OCI-M2 (cell line): ENCODE measurements at regions not wholly inside any gene's neighbourhood (a gene's known extent, or its start where the extent isn't known, plus 50 kb on each side); places are given as distances from the start of the nearest gene placed in this dataset.

Experiments used
- DNase-seq: peaks from one replicate; lab custom pipeline; 2025; ENCODE audit not compliant: unreplicated experiment; lab: John Stamatoyannopoulos, UW

DNA sequence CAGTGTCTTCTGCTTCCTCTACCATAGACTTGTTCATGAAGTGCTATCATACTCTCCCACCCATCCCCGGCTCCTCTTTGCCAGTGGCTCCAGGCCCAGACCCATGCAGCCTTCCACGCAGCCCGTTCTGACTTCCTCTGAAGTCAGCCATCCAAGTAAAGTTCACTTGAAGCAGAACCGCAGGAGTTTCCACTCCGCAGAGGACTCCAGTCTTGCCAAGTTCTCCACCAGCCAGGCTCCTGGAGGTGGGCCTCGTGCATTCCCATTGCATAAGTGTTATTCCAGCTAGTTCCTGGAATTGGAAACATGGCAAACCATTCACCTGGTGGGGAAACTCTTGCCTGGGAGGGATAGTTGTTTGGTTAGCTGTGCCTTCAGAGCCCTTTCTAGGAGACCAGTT, 185.1 kb downstream of the PLPP3 start:
- no peak for DNase-seq

DNA sequence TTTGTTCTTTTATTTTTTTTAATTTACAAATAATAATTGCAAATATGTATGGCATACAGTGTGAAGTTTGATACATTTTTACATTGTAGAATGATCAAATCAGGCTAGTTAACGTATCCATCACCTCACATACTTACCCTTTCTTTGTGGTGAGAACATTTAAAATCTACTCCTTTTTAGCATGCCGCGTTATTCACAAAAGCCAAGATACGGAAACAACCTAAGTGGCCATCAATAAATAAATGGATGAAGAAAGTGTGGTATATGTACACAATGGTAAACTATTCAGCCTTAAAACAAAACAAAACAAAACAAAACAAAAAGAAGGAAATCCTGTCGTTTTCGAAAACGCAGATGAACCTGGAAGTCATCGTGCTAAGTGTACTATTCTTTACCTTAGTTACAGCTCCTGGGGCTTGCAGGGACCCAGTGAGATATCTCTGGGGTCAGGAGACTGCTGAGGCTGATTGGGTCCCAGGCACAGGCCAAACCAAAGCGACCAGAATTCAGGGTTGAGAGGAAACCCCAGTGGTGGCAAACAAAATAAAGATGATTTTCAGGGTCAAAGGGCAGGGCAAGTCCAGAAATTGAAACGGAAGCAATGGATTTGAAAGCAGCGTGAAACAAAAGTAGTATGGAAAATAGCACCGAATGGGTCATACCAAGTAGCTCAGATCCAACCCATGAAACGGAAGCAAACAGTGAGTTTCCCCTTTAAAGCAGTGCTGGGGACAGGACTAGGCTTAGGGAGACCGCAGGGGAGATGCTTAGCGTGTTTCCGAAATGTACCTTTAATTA, 188.2 kb downstream of the PLPP3 start:
- no peak for DNase-seq

DNA sequence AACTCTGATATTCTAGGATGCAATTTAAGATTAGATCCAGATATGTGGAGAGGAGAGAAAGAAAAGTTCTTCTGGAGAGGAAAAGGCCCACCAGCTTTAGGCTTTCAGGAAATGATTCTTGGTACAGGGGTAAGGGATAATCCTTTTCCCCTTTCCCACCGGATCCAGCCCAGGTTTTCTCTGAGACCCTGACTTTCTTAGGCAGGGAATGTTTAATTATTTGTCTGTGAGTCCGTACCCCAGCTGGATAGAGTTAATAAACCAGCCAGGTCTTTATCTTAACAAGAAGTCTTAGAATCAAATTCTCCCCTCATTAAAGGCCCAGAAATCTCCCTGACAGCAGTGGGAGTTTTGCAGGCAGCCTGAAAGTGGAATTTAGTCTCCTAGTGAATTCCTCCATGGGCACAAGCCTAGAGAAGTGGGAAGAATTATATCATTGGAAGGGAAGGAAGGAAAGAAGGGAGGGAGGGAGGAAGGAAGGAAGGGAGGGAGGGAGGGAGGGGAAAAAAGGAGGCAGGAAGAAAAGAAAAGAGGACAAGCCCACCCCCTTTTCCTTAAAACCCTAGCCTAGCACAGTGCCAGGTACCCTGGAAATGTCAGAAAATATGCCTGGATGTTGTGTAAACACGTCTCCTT, 189.0 kb downstream of the PLPP3 start:
- DNase-seq = no peak

DNA sequence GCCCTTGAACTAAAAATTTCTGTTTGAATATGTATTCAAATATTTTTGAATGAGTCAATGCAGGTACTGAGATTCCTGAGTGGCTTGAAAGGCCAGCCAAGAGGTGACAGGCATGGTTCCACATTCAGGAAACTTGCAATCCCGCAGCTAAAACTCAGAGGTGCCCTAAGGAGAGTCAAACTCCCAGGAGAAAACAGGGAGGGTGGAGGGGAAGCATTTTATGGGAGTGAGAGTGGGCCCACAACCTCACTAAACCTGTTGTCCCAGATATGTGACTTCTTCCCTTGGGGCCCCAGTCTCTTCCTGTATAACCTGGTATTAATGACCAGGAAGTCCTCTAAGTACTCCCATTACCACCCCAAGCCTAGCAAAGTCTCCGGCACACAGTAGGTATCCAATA, 189.6 kb downstream of the PLPP3 start:
- DNase-seq = no peak

DNA sequence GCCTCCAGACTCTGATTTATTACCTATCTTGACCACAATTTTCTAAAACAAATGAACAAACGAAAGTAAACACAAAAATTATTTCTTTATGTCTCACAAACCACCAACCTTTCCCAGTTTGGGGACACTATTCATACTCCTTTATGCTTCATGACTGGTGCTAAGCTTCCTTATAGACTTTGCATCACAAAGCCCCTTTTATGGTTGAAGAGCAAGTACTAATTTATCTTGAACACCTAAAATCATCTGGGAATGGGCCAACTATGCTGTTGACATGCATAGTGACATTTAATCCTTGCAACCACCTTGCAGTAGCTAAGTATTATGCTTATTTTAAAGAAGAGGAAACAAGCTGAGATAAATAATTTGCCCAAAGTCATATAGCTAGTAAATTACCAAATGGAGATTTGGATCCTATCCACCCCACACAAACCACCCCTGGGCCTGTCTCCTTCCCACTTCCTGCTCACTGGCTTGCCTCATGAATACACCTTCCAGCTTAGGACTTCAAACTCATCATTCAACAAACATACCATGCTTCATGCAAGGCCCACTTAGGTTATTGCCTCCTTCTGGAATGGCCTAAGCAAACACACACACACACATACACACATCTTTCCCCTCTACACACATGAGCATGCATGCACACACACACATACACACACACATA, 192.2 kb downstream of the PLPP3 start:
- DNase-seq = no peak

DNA sequence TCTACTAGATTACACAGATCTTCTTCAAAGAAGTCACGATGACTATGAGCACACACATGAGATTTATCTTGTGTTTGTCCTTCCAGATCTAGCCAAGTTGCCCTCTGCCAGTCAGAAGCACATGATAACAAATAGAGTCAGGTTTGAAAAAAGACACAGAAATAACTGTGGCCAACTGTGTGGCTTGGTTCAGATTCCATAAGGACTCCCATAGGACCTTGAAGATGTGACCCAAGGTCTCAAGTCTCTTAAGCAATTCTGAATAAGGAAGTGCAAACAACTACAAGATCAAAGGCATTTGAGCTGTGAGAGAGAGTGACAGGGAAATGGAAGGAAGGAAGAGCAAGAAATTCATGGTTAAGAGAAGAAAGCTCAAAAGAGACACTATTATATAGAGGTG, 194.0 kb downstream of the PLPP3 start:
- DNase-seq = no peak

DNA sequence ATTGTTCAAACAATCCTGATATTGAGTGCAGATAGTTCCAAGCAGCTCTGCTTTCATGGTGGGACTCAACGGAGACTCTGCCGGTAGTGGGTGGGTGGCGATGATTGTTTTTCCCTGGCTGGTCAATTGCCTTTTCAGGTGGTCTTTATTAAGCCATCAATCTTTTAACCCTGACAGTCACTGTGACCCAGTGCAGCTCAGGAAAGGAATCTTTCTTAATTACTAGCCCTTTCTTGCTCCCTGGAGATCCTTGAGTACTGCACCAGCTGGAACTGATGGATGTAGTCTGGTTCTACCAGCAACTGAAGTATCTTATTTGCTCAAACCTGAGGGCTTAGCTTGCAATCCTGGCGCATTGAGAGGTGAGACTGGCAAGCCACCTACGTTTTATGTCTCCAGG, 196.4 kb downstream of the PLPP3 start:
- DNase-seq = no peak

DNA sequence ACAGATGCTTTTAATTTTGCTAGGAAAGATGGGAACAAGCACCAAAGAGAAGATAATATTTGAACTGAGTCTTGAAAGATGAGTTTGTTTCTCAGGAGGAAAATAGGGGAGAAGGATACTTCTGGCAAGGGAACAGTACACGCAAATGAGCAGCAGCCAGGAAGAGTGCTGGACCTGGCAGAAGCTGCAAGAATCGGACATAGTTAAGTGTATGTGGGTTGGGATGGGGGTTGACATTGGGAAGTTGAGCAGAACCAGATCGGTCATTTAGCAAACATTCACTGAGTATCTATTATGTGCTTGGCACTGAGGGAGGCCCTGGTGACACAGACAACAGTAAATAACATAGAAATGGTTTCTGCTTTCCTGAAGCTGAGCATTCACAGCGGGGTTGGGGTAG, 198.8 kb downstream of the PLPP3 start:
- DNase-seq = no peak

DNA sequence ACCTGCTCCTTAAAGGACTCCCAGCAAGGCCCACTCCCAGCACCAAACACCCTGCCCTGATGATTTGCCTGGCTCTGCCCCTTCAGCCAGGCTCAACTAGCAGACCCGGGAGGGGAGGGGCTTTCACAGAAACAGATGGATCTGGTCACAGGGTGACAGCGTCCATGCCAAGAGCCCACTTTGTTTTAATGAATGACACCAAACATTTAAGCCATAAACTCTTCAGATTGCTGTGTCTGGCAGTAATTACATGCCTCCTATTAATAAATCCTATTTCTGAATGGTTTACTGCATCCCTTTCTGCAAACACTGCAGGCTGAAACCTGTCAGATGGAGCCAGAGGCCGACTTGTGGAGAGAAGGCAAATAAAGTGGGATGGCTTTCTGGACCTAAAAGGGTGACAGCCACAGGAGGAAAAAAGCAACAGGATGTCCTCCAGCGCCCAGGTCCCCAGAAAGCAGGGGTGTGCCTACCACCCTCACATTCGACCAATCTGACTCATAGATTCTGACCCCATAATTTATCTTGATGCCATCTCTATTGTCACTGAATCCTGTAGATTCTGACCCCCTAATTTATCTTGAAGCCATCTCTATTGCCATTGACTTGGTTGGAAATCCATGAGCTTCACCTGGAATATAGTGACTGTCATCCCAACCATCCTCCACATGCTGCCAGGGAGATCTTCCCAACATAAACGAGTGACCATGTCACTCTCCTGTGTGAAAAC, 200.9 kb downstream of the PLPP3 start:
- no peak for DNase-seq

DNA sequence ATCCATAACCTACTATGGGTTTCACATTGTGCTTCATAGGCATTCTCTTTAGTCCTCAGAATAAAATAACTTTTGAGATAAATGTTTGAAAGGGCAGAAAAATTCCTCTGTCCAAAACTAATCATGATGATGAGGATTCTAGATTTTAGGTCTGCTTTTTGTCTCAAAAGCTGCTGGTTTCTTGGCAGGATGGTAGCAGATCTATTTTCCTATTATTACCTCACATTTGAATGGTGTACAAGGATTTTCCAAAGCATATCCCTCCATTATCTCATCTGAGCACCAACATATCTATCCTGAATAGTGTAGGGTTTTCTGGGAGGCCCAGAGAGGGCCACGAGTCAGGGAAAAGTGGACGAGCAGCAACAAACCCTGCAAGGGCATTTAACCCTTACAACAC, 201.9 kb downstream of the PLPP3 start:
- no peak for DNase-seq

DNA sequence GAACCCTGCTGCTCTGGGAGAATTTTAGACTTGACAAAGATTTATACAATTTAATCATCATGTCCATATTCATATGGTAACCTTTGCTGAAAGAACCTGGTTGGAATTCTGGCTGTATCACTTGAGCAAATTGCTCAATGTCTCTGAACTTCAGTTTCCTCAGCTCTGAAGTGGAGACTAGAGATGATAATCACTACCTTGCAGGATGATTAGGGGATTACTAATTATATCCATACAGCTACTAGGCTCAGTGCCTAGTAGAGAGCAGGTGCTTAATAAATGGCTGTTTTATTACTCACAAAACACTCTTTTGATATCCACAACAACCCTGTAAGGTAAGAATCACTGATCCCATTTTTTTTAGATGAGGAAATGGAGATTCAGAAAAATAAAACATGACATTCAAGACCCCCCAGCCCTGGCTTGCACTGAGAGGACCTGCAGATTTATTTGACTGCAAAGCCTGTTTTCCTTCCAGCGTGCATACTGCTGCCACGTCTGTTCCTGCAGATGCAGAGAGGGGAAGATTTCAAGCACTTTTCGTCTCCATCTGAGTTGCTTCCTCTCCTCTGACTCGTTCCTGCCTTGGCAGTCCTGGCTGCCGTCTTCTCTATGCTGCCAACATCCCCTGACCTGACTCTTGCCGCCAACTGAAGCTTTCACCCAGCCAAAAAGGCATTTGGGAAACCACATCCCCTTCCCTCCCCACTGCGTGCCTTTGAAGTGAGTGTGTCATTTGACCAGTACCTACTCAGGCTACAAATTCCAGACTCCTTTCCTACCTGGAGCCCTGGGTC, 203.0 kb downstream of the PLPP3 start:
- DNase-seq = no peak

DNA sequence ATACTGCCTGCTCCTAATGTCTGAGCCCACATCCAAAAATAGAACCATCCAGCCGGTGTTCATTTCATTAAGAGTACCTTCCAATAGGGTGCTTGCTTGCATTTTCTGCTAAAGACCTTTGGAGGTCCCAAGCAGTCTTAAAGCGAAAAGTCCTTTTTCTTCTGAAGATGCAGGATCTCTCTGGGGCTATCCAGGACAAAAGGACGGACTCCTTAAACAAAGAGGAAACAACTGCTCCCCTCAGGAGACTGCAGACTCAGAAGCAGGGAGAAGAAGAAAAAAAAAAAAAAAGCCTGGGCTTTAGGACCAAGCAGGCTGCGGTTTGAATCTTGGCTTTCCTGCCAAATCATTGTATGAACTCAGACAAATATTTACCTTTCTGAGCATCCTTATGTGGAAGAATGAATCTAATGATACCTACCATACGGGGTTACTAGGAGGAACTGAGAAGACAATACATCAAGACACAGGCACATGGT, 204.0 kb downstream of the PLPP3 start:
- no peak for DNase-seq

DNA sequence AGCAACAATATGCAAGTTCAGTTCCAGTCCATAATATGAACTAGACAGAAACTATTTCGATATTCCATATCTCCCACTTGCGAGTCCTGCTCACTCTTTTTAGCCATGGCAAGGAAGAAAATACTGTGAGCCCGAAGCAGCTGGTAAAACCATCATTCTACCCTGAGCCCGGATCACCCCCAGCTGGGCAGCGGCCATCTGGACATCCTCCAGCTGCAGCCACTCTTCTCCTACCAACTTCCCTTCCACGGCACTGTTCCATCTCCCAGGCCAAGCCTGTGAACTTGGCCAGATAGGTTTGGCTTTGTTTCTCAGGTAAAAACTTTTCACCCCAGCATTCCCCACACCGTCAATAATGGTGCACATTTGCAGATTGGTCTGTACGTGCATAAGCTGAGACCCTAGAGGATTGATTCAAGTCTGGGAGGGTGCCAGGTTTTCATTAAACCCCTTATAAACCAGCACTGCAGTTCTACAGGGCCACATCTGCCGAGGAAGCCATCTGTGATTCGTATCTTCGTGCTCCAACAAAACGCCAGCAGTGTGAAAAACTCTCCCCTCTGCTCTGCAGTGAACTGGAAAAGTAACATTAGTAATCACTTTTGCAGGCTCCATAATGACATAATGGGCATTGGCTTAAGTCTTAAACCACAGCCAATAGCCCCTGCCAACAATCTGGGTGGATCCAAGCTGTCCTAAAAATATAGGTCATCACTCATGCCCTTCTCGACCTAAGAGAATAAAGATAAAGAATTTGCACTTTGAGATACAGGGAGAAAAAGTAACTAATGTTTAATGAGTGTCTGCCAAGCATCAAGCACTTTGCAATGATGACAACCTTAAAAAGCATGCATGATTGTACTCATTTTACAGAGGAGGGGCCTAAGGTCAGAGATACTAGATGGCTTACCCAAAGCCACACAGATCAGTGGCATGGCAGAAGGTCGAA, 205.1 kb downstream of the PLPP3 start:
- no peak for DNase-seq

DNA sequence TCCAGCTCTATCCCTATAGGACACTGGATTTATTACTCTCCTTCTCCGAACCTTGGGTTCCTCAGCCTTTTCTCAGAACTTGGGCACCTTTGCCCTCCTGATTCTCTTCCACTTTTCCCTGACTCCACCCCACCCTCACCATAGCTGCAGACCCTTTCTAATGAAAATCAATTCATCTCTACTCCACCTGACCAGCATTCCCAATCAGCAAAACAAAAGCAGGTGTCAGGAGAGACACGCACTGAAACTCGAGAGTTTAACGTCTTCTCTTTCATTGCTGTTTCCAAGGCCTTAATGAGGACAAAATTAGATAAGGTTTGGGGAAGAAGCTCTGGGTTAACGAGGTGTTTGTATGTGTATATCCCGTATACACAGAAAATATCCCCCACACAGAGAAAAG, 208.8 kb downstream of the PLPP3 start:
- DNase-seq = no peak

DNA sequence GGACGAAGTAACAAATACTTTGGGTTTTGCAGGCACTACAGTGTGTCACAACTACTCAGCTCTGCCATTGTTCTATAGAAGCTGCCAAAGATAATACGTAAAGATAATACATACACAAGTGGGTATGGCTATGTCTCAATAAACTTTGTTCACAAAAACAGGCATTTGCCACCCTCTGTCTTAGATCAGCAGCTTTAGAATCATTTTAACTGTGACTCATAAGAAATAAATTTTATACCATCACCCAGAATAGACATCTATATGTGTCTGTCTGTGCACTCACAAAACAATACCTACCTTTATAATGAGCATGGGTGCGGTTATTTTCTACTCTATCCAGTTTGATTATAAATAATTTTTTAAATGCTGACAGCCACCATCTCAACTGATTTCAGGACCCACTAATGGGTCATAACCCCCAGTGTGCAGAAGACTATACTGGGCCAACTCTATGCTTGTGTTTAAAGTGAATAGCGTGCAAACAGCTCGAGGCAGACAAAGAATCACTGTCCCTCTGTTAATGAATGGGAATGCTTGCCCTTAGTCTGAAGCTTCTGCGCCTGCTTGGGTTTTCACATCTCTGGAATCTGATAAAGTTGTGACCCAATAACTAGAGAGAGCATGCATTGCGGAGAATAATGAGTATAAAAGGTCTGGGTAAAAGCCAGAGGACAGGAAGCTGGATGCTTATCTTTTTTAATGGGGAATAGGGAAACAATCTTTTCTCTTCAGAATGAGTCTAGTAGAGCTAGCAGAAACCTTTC, 216.2 kb downstream of the PLPP3 start:
- no peak for DNase-seq

DNA sequence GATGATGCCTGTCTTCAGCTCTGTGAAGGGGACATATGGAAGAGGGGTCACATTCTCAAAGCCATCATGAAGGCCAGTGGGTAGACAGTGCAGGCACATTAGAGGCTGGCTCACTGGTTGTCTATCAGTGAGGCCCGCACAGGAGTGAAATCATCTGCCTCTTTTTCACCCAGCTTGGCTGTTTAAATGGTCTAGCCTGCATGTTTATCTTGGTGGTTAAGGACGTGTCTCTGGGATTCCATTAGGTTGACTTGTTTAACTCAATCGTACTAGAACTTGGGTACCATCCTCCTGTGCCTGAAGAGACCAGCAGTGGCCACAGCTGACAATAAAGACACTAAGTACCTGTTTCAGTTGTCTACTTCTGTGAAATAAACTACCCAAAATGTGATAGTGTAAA, 219.3 kb downstream of the PLPP3 start:
- DNase-seq = no peak

DNA sequence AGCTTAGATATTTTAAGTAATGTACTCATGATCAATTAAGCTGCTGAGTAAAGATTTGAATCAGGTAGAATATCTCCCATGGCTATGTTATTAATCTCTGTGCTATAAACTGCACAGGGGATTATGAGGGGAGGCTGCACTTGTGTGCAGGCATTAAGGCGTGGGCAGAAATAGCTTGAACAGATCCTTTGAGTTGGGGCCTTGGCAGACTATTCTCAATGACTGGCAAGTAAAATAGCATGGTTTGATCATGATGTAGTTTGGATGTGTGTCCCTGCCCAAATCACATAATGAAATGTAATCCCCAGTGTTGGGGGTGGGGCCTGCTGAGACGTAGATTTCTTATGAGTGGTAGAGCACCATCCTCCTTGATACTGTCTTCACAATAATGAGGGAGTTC, 220.3 kb downstream of the PLPP3 start:
- no peak for DNase-seq

DNA sequence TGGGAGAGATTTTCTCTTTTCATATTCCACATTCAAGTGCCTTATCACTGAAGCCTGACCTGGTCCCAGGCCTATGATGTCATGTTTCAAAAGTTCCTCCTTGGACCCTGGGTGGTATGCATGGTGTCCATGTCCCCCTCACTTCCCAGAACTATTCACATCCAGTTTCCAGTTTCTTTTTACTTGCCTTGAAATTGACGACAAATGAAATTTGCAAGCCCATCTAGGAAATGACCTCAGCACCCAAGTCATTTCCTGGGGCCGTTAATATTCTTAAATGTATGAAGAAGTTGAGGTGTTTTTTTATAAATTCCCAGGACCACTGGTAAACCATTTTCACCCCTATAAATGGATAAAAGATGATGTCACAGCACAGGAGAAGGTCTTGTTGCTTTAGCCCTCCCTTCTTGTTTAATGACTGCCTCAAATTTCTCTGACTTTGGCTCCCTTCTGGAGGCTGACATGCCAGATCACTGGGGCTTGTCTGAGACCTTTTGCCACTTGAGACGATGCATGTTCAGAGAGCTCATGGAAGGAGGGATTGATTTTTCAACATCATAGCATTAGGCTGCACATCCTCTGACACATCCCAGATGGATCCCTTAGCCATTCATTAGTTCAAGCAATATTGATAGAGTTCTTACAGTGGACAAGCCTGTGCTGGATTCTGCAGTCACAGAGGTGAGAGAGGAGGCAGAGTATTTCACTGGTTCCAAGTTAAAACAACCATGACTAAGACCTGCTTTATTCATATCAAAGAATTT, 221.3 kb downstream of the PLPP3 start:
- DNase-seq = no peak
